ENCODE measurements at regions not wholly inside any gene's neighbourhood (a gene's known extent, or its start where the extent isn't known, plus 50 kb on each side); places are given as distances from the start of the nearest gene placed in this dataset.

DNA sequence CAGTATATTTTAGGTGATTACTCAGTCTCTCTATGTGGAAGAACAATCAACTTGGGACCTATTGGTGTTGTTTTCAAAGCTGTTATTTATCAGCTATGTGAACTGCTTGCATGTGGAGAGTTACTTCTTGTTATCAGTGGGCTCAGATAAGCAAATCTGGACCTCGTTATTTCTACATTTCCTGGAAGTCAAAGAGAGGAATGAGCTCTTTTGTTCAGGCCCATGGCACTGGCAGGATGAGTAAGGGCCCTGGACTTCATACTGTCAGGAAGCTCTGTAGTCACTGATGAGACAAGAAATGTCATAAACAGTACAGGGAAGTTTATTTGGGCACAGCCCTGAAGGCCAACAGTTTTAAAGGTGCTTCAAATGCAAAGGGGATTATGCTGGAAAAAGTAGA is 760.6 kb upstream of the EPHA5 start:
- Histone ChIP-seq H3K4me3 (ENCODE audit: insufficient read length, low read depth) (no peak overlapping the region), H3K36me3 (ENCODE audit: insufficient read depth, insufficient read length, low read length) (no peaks in the 10 kb centered on the region), H3K9me3 (ENCODE audit: insufficient read depth, low read length) (no peaks in the 10 kb centered on the region), H3K4me1 (ENCODE audit: insufficient read depth, insufficient read length) (no peaks in the 10 kb centered on the region), H3K9ac (ENCODE audit: insufficient read length, low read depth) (no peak overlapping the region), H3K27me3 (ENCODE audit: insufficient read depth, insufficient read length) (no peaks in the 10 kb centered on the region)
- peak; percentile 2 for DNase-seq (ENCODE audit: low read depth, low spot score)
- TF ChIP-seq YY1 (IDR thresholded peaks at IDR 0.05; ENCODE audit: insufficient read depth, insufficient read length) (no peak), ZNF274 (IDR thresholded peaks at IDR 0.05; ENCODE audit: low read depth, low read length) (no peak), SUZ12 (IDR thresholded peaks at IDR 0.05; ENCODE audit: extremely low read depth, insufficient read depth, insufficient read length) (no peak)

DNA sequence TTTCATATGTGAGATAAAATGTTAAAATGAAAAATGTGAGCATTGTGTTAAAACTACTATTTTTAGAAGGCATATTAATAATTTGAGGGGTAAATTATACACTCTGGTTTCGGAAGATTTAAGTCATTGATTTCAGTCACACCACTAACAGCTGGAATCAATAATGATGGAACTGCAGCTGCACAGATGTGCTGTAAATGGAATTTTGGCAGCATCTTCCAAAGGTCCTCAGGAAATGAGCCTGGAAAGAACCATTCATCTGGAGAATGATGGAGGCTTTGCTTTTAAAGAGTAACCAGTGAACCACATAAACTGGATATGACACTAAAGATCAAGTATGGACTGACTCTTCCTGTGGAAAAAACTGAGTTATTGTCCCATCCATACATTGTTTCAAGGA is 759.0 kb upstream of the EPHA5 start:
- no peaks in the 10 kb centered on the region for H3K27me3 ChIP-seq (ENCODE audit: insufficient read depth, insufficient read length)
- H3K9me3 ChIP-seq (ENCODE audit: insufficient read depth, low read length): no peaks in the 10 kb centered on the region
- DNase-seq (ENCODE audit: low read depth, low spot score): no peak
- no peaks in the 10 kb centered on the region for H3K4me1 ChIP-seq (ENCODE audit: insufficient read depth, insufficient read length)
- TF ChIP-seq SUZ12 (IDR thresholded peaks at IDR 0.05; ENCODE audit: extremely low read depth, insufficient read depth, insufficient read length) (no peak), ZNF274 (IDR thresholded peaks at IDR 0.05; ENCODE audit: low read depth, low read length) (no peak), YY1 (IDR thresholded peaks at IDR 0.05; ENCODE audit: insufficient read depth, insufficient read length) (no peak)
- H3K9ac ChIP-seq (ENCODE audit: insufficient read length, low read depth): no peak overlapping the region
- no peak overlapping the region for H3K4me3 ChIP-seq (ENCODE audit: insufficient read length, low read depth)
- H3K36me3 ChIP-seq (ENCODE audit: insufficient read depth, insufficient read length, low read length): no peaks in the 10 kb centered on the region

DNA sequence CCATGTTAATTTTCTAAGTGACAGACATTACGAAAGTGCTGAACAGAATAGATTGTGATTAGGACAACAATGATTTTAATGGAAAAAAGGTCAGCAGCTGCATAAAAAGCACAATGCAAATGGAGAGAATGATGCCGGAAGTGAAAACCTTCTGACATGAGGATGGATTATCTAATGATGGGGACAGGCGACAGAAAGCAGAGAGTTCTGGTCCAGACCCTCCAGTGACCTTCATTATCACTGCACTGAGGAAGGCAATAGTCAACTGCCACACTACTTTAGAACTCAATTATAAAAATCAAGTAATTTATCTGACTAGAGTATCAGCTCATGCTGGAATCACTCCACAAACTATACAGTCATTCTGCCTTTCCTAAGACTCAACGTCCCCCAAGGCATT is 746.1 kb upstream of the EPHA5 start:
- H3K9ac ChIP-seq (ENCODE audit: insufficient read length, low read depth): no peak overlapping the region
- H3K4me3 ChIP-seq (ENCODE audit: insufficient read length, low read depth): no peak overlapping the region
- H3K27me3 ChIP-seq (ENCODE audit: insufficient read depth, insufficient read length): no peaks in the 10 kb centered on the region
- TF ChIP-seq ZNF274 (IDR thresholded peaks at IDR 0.05; ENCODE audit: low read depth, low read length) (no peak), YY1 (IDR thresholded peaks at IDR 0.05; ENCODE audit: insufficient read depth, insufficient read length) (no peak), SUZ12 (IDR thresholded peaks at IDR 0.05; ENCODE audit: extremely low read depth, insufficient read depth, insufficient read length) (no peak)
- no peak for DNase-seq (ENCODE audit: low read depth, low spot score)
- H3K4me1 ChIP-seq (ENCODE audit: insufficient read depth, insufficient read length): no peaks in the 10 kb centered on the region
- H3K9me3 ChIP-seq (ENCODE audit: insufficient read depth, low read length): no peaks in the 10 kb centered on the region
- no peaks in the 10 kb centered on the region for H3K36me3 ChIP-seq (ENCODE audit: insufficient read depth, insufficient read length, low read length)

DNA sequence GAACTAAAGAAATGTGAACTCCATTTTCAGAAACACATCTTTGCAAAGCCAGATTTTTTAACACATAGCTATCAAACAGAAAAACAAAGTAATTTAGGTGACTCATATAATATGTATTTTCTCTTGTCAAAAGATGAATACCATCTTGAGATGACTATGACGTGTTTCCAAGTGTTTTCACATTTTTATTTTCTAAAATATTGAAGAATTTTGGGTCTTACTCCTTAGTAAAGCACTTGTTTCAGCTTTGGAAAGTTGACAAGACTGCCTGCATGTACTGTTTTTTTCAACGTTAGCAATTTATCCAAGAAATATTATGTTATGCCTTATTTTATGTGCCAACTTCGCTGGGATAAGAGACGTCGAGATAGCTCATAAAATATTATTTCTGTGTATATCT is 733.9 kb upstream of the EPHA5 start:
- Histone ChIP-seq H3K9ac (ENCODE audit: insufficient read length, low read depth) (no peak overlapping the region), H3K9me3 (ENCODE audit: insufficient read depth, low read length) (no peaks in the 10 kb centered on the region), H3K4me3 (ENCODE audit: insufficient read length, low read depth) (no peak overlapping the region), H3K27me3 (ENCODE audit: insufficient read depth, insufficient read length) (no peaks in the 10 kb centered on the region), H3K36me3 (ENCODE audit: insufficient read depth, insufficient read length, low read length) (no peaks in the 10 kb centered on the region), H3K4me1 (ENCODE audit: insufficient read depth, insufficient read length) (no peaks in the 10 kb centered on the region)
- TF ChIP-seq SUZ12 (IDR thresholded peaks at IDR 0.05; ENCODE audit: extremely low read depth, insufficient read depth, insufficient read length) (no peak), ZNF274 (IDR thresholded peaks at IDR 0.05; ENCODE audit: low read depth, low read length) (no peak), YY1 (IDR thresholded peaks at IDR 0.05; ENCODE audit: insufficient read depth, insufficient read length) (no peak)
- DNase-seq (ENCODE audit: low read depth, low spot score): no peak

DNA sequence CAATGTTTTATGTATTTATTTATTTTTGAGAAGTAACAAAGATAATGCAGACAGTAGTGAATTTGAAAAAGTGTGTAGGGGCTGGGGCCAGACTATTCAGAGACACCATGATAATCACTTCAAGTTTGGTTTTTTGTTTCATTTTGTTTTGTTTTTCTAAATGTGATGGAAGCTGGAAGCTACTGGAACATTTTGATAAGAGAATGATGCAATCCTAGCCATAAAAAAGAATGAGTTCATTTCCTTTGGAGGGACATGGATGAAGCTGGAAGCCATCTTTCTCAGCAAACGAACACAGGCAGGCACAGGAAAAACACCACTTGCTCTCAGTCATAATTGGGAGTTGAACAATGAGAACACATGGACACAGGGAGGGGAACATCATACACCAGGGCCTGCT is 706.6 kb upstream of the EPHA5 start:
- Histone ChIP-seq H3K4me1 (ENCODE audit: insufficient read depth, insufficient read length) (no peaks in the 10 kb centered on the region), H3K4me3 (ENCODE audit: insufficient read length, low read depth) (no peak overlapping the region), H3K9me3 (ENCODE audit: insufficient read depth, low read length) (no peaks in the 10 kb centered on the region), H3K9ac (ENCODE audit: insufficient read length, low read depth) (no peak overlapping the region), H3K27me3 (ENCODE audit: insufficient read depth, insufficient read length) (no peaks in the 10 kb centered on the region), H3K36me3 (ENCODE audit: insufficient read depth, insufficient read length, low read length) (no peaks in the 10 kb centered on the region)
- no peak for DNase-seq (ENCODE audit: low read depth, low spot score)
- no peak for TF ChIP-seq SUZ12 (IDR thresholded peaks at IDR 0.05; ENCODE audit: extremely low read depth, insufficient read depth, insufficient read length)
- TF ChIP-seq ZNF274 (IDR thresholded peaks at IDR 0.05; ENCODE audit: low read depth, low read length): no peak
- no peak for TF ChIP-seq YY1 (IDR thresholded peaks at IDR 0.05; ENCODE audit: insufficient read depth, insufficient read length)

DNA sequence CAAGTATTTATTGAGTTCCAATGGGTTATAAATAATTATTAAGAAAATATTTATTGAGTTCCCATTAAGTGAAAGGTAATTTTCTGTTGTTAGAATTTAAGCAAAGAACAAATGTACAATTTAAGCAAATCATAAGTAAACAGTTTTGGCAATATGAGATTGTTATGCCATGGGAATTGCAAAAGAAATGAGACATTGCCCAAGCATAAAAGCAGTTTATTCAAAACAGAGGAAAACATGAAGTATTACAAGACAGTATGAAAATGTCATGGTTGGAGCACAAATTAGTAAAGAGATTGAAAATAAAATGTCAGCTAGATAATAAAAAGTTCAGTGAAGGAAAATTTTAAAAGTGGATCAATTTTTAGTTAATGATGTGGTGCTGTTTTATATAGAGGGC is 706.1 kb upstream of the EPHA5 start:
- H3K27me3 ChIP-seq (ENCODE audit: insufficient read depth, insufficient read length): no peaks in the 10 kb centered on the region
- H3K4me1 ChIP-seq (ENCODE audit: insufficient read depth, insufficient read length): no peaks in the 10 kb centered on the region
- DNase-seq (ENCODE audit: low read depth, low spot score): no peak
- H3K4me3 ChIP-seq (ENCODE audit: insufficient read length, low read depth): no peak overlapping the region
- no peaks in the 10 kb centered on the region for H3K36me3 ChIP-seq (ENCODE audit: insufficient read depth, insufficient read length, low read length)
- no peak for TF ChIP-seq YY1 (IDR thresholded peaks at IDR 0.05; ENCODE audit: insufficient read depth, insufficient read length)
- TF ChIP-seq ZNF274 (IDR thresholded peaks at IDR 0.05; ENCODE audit: low read depth, low read length): no peak
- no peak for TF ChIP-seq SUZ12 (IDR thresholded peaks at IDR 0.05; ENCODE audit: extremely low read depth, insufficient read depth, insufficient read length)
- H3K9me3 ChIP-seq (ENCODE audit: insufficient read depth, low read length): no peaks in the 10 kb centered on the region
- no peak overlapping the region for H3K9ac ChIP-seq (ENCODE audit: insufficient read length, low read depth)

DNA sequence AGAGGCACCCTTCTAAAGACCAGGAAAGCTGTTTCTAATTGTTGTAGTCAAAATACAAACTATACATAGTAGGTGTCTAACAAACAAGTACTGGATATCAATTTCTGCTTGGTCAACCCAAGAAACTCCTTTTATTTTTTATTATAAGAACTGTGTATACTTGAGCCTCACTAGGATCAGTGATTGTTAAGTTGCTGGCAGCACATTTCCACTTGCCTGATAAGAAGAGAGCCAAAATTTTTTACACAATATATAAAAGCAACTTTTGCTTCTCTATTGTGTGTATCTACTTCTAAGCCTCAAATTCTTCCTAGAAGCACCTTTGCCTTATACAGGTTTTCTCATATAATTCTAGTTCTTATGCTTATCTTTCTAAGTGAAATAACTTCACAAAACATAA is 703.0 kb upstream of the EPHA5 start:
- Histone ChIP-seq H3K27me3 (ENCODE audit: insufficient read depth, insufficient read length) (no peaks in the 10 kb centered on the region), H3K9ac (ENCODE audit: insufficient read length, low read depth) (no peak overlapping the region), H3K4me3 (ENCODE audit: insufficient read length, low read depth) (no peak overlapping the region), H3K36me3 (ENCODE audit: insufficient read depth, insufficient read length, low read length) (no peaks in the 10 kb centered on the region), H3K4me1 (ENCODE audit: insufficient read depth, insufficient read length) (no peaks in the 10 kb centered on the region), H3K9me3 (ENCODE audit: insufficient read depth, low read length) (no peaks in the 10 kb centered on the region)
- no peak for TF ChIP-seq SUZ12 (IDR thresholded peaks at IDR 0.05; ENCODE audit: extremely low read depth, insufficient read depth, insufficient read length)
- no peak for TF ChIP-seq YY1 (IDR thresholded peaks at IDR 0.05; ENCODE audit: insufficient read depth, insufficient read length)
- TF ChIP-seq ZNF274 (IDR thresholded peaks at IDR 0.05; ENCODE audit: low read depth, low read length): no peak
- no peak for DNase-seq (ENCODE audit: low read depth, low spot score)

DNA sequence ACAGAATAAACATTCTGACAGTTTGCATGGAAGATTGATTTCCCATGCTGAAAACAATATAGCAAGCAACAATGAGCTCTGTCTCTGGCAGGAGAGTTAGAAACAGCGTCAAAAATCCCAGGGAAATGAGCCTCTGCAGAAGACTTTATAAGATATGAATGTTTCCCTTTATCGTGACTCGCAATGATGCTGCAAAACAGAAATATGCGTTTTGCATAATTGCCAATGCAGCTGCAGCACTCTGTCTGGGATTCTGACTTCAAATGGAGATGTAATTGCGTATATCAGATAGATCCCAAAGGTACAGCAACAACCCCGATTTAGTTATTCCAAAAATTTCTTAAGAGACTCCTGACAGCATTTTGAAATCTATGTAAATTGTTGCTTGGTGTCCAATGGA is 702.4 kb upstream of the EPHA5 start:
- Histone ChIP-seq H3K9ac (ENCODE audit: insufficient read length, low read depth) (no peak overlapping the region), H3K27me3 (ENCODE audit: insufficient read depth, insufficient read length) (no peaks in the 10 kb centered on the region), H3K4me1 (ENCODE audit: insufficient read depth, insufficient read length) (no peaks in the 10 kb centered on the region), H3K36me3 (ENCODE audit: insufficient read depth, insufficient read length, low read length) (no peaks in the 10 kb centered on the region), H3K4me3 (ENCODE audit: insufficient read length, low read depth) (no peak overlapping the region), H3K9me3 (ENCODE audit: insufficient read depth, low read length) (no peaks in the 10 kb centered on the region)
- no peak for DNase-seq (ENCODE audit: low read depth, low spot score)
- no peak for TF ChIP-seq SUZ12 (IDR thresholded peaks at IDR 0.05; ENCODE audit: extremely low read depth, insufficient read depth, insufficient read length)

All from NT2/D1 (cell line).